ENCODE measurements at regions not wholly inside any gene's neighbourhood (a gene's known extent, or its start where the extent isn't known, plus 50 kb on each side); places are given as distances from the start of the nearest gene placed in this dataset.

DNA sequence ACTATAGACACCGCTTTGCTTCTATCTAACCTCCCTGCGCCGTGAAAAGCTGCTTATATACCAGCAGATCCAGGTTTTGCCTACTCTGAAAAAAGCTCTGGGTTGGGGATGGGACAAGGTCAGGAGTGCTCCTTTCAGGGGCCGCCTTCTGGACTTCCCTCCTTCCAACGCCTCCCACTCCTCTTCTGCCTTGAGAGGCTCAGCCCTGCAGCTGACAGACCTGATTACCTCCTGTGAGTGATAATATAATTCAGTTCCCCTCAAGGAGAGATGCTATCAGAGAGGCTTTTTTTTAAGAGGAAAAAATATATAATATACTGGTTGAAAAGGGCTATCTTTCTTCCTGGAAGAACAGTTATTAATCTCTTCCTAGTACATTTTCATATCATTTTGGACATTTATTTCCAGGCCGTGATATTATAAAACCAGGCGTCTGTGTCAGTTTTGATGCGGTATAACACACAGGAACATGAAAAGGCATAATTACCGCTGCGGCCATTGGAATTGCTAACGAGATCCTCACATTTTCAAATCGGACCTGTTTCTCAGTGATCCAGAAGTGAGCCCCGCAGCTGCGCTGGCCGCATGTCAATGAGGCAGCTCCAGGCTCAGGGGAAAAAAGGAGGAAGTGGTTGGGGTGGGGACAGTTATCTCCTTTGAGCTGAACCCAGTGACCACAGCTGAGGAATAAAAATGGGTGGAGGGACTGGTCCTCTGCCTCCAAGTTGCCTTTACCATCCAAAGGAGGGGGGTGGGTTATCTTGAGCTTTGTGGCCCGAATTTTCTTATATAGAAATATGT, 457.1 kb downstream of the TYW1 start:
- H3K4me1 ChIP-seq (ENCODE audit: control insufficient read depth, insufficient read depth, low read length) = no peaks in the 10 kb centered on the region
- no peaks in the 10 kb centered on the region for H3K9me3 ChIP-seq (ENCODE audit: control insufficient read depth, low read length)
- H3K4me3 ChIP-seq (ENCODE audit: low read length) = no peak overlapping the region
- H3K27me3 ChIP-seq (ENCODE audit: control insufficient read depth, insufficient read depth, low read length) = no peaks in the 10 kb centered on the region
- no peak overlapping the region for H3K9ac ChIP-seq (ENCODE audit: low read length)
- no peaks in the 10 kb centered on the region for H3K36me3 ChIP-seq (ENCODE audit: control insufficient read depth, insufficient read depth, low read length)

DNA sequence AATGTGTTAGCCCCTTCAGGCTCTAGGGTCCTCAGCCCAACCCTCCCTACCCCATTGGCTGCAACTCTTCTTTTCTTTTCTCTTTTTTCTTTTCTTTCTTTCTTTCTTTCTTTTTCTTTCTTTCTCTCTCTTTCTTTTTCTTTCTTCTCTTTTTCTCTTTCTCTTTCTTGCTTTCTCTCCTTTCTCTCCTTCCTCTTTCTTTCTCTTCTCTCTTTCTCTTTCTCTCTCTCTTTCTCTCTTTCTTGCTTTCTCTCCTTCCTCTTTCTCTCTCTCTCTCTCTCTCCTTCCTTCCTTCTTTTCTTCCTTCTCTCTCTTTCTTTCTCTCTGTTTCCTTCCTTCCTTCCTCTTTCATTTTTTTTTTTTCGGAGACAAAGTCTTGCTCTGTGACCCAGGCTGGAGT, 458.9 kb downstream of the TYW1 start:
- no peaks in the 10 kb centered on the region for H3K9me3 ChIP-seq (ENCODE audit: control insufficient read depth, low read length)
- no peak overlapping the region for H3K4me3 ChIP-seq (ENCODE audit: low read length)
- no peaks in the 10 kb centered on the region for H3K27me3 ChIP-seq (ENCODE audit: control insufficient read depth, insufficient read depth, low read length)
- no peaks in the 10 kb centered on the region for H3K4me1 ChIP-seq (ENCODE audit: control insufficient read depth, insufficient read depth, low read length)
- H3K9ac ChIP-seq (ENCODE audit: low read length) = no peak overlapping the region
- H3K36me3 ChIP-seq (ENCODE audit: control insufficient read depth, insufficient read depth, low read length) = no peaks in the 10 kb centered on the region

DNA sequence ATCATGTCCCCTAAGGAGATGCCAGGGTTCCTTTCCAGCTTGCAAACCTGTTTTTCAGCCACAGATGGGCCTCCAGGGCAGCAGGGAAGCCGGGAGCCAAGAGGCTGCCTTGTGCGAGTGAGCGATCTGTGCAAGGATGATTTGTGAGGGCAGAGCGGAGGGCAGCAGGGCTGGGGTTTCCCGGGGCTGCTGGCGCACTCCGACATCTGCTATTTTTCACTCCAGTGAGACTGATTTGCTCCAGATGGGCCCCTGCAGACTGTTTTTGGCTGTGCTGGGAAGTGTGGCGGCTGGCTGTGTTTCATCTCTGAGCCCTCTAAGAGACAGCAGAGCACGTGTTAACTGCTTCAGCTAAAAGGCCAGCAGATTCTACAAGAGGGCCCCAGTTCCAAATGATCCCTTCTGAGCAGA, 466.2 kb downstream of the TYW1 start:
- H3K27me3 ChIP-seq (ENCODE audit: control insufficient read depth, insufficient read depth, low read length) = no peaks in the 10 kb centered on the region
- H3K4me1 ChIP-seq (ENCODE audit: control insufficient read depth, insufficient read depth, low read length) = no peaks in the 10 kb centered on the region
- no peak overlapping the region for H3K9ac ChIP-seq (ENCODE audit: low read length)
- no peak overlapping the region for H3K4me3 ChIP-seq (ENCODE audit: low read length)
- no peaks in the 10 kb centered on the region for H3K9me3 ChIP-seq (ENCODE audit: control insufficient read depth, low read length)
- H3K36me3 ChIP-seq (ENCODE audit: control insufficient read depth, insufficient read depth, low read length) = no peaks in the 10 kb centered on the region

- Histone ChIP-seq H3K9me3 (ENCODE audit: control insufficient read depth, low read length) (no peaks in the 10 kb centered on the region), H3K27me3 (ENCODE audit: control insufficient read depth, insufficient read depth, low read length) (no peaks in the 10 kb centered on the region), H3K36me3 (ENCODE audit: control insufficient read depth, insufficient read depth, low read length) (no peaks in the 10 kb centered on the region), H3K4me3 (ENCODE audit: low read length) (no peak overlapping the region), H3K4me1 (ENCODE audit: control insufficient read depth, insufficient read depth, low read length) (no peaks in the 10 kb centered on the region), H3K9ac (ENCODE audit: low read length) (no peak overlapping the region)
Observed at GRCh38 chr7:67463316-67463715, 466.7 kb downstream of the TYW1 start.

GRCh38 chr7:67463983-67464382, 467.4 kb downstream of the TYW1 start:
- no peaks in the 10 kb centered on the region for H3K4me1 ChIP-seq (ENCODE audit: control insufficient read depth, insufficient read depth, low read length)
- H3K4me3 ChIP-seq (ENCODE audit: low read length) = no peak overlapping the region
- no peaks in the 10 kb centered on the region for H3K36me3 ChIP-seq (ENCODE audit: control insufficient read depth, insufficient read depth, low read length)
- H3K9me3 ChIP-seq (ENCODE audit: control insufficient read depth, low read length) = no peaks in the 10 kb centered on the region
- H3K9ac ChIP-seq (ENCODE audit: low read length) = no peak overlapping the region
- no peaks in the 10 kb centered on the region for H3K27me3 ChIP-seq (ENCODE audit: control insufficient read depth, insufficient read depth, low read length)

DNA sequence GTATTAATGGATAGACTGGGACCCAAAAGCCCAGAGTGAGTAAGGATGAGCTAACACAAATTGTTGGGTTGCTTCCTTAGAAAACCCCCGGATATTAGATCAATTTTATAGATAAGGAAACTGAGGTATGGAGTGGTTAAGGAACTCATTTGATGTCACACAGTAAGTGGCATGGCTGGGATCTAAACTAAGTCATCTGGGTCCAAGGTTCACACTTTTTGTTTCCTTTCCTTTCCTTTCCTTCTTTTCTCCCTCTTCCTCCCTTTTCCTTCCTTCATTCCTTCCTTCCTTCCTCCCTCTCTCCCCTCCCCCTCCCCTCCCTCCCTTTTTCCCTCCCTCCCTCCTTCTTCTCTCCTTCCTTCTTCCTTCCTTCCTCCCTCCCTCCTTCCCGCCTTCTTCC, 469.5 kb downstream of the TYW1 start:
- Histone ChIP-seq H3K4me1 (ENCODE audit: control insufficient read depth, insufficient read depth, low read length) (no peaks in the 10 kb centered on the region), H3K9ac (ENCODE audit: low read length) (no peak overlapping the region), H3K27me3 (ENCODE audit: control insufficient read depth, insufficient read depth, low read length) (no peaks in the 10 kb centered on the region), H3K9me3 (ENCODE audit: control insufficient read depth, low read length) (no peaks in the 10 kb centered on the region), H3K4me3 (ENCODE audit: low read length) (no peak overlapping the region), H3K36me3 (ENCODE audit: control insufficient read depth, insufficient read depth, low read length) (no peaks in the 10 kb centered on the region)

- Histone ChIP-seq H3K4me3 (ENCODE audit: low read length) (no peak overlapping the region), H3K9me3 (ENCODE audit: control insufficient read depth, low read length) (no peaks in the 10 kb centered on the region), H3K36me3 (ENCODE audit: control insufficient read depth, insufficient read depth, low read length) (no peaks in the 10 kb centered on the region), H3K9ac (ENCODE audit: low read length) (no peak overlapping the region), H3K4me1 (ENCODE audit: control insufficient read depth, insufficient read depth, low read length) (no peaks in the 10 kb centered on the region), H3K27me3 (ENCODE audit: control insufficient read depth, insufficient read depth, low read length) (no peaks in the 10 kb centered on the region)
Observed at GRCh38 chr7:67470256-67470751, 473.7 kb downstream of the TYW1 start.

GRCh38 chr7:67475293-67475692, 478.7 kb downstream of the TYW1 start:
- H3K9me3 ChIP-seq (ENCODE audit: control insufficient read depth, low read length) = no peaks in the 10 kb centered on the region

GRCh38 chr7:67478066-67478465, 481.4 kb downstream of the TYW1 start:
- Histone ChIP-seq H3K9ac (ENCODE audit: low read length) (no peak overlapping the region), H3K9me3 (ENCODE audit: control insufficient read depth, low read length) (no peaks in the 10 kb centered on the region), H3K36me3 (ENCODE audit: control insufficient read depth, insufficient read depth, low read length) (no peaks in the 10 kb centered on the region), H3K27me3 (ENCODE audit: control insufficient read depth, insufficient read depth, low read length) (no peaks in the 10 kb centered on the region), H3K4me1 (ENCODE audit: control insufficient read depth, insufficient read depth, low read length) (no peaks in the 10 kb centered on the region), H3K4me3 (ENCODE audit: low read length) (no peak overlapping the region)

More at GRCh38 chr7:67475293-67475692, 478.7 kb downstream of the TYW1 start:
- H3K27me3 ChIP-seq (ENCODE audit: control insufficient read depth, insufficient read depth, low read length) = no peaks in the 10 kb centered on the region
- H3K4me1 ChIP-seq (ENCODE audit: control insufficient read depth, insufficient read depth, low read length) = no peaks in the 10 kb centered on the region
- no peak overlapping the region for H3K4me3 ChIP-seq (ENCODE audit: low read length)
- H3K9ac ChIP-seq (ENCODE audit: low read length) = no peak overlapping the region
- no peaks in the 10 kb centered on the region for H3K36me3 ChIP-seq (ENCODE audit: control insufficient read depth, insufficient read depth, low read length)

GRCh38 chr7:67484244-67484751, 487.7 kb downstream of the TYW1 start:
- H3K9me3 ChIP-seq (ENCODE audit: control insufficient read depth, low read length) = no peaks in the 10 kb centered on the region
- no peak overlapping the region for H3K9ac ChIP-seq (ENCODE audit: low read length)
- no peaks in the 10 kb centered on the region for H3K4me1 ChIP-seq (ENCODE audit: control insufficient read depth, insufficient read depth, low read length)
- no peak overlapping the region for H3K4me3 ChIP-seq (ENCODE audit: low read length)
- no peaks in the 10 kb centered on the region for H3K27me3 ChIP-seq (ENCODE audit: control insufficient read depth, insufficient read depth, low read length)
- H3K36me3 ChIP-seq (ENCODE audit: control insufficient read depth, insufficient read depth, low read length) = no peaks in the 10 kb centered on the region

DNA sequence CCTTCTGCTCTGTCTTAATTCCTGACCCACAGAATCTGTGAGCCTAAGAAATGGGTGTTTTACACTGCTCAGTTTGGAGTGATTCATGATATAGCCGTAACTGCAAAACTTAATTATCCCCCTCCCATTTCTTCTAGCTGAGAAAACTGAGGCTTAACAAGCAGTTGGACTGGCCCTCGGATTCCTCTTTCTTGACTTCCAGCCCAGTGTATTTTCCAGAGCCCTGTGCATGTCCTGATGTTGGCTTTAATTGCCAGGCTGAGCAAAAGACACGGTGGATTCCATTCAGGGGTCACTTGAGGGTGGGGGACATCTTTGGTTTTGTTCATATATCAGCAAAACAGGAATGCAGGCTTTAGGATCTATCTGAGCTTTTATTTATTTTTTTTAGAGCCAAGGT, 489.8 kb downstream of the TYW1 start:
- Histone ChIP-seq H3K4me1 (ENCODE audit: control insufficient read depth, insufficient read depth, low read length) (no peaks in the 10 kb centered on the region), H3K9ac (ENCODE audit: low read length) (no peak overlapping the region), H3K27me3 (ENCODE audit: control insufficient read depth, insufficient read depth, low read length) (no peaks in the 10 kb centered on the region), H3K9me3 (ENCODE audit: control insufficient read depth, low read length) (no peaks in the 10 kb centered on the region), H3K4me3 (ENCODE audit: low read length) (no peak overlapping the region), H3K36me3 (ENCODE audit: control insufficient read depth, insufficient read depth, low read length) (no peaks in the 10 kb centered on the region)

GRCh38 chr7:67487316-67487715, 490.7 kb downstream of the TYW1 start:
- H3K9me3 ChIP-seq (ENCODE audit: control insufficient read depth, low read length) = no peaks in the 10 kb centered on the region

More at GRCh38 chr7:67487316-67487715, 490.7 kb downstream of the TYW1 start:
- no peaks in the 10 kb centered on the region for H3K4me1 ChIP-seq (ENCODE audit: control insufficient read depth, insufficient read depth, low read length)
- no peaks in the 10 kb centered on the region for H3K27me3 ChIP-seq (ENCODE audit: control insufficient read depth, insufficient read depth, low read length)
- no peaks in the 10 kb centered on the region for H3K36me3 ChIP-seq (ENCODE audit: control insufficient read depth, insufficient read depth, low read length)
- no peak overlapping the region for H3K4me3 ChIP-seq (ENCODE audit: low read length)
- H3K9ac ChIP-seq (ENCODE audit: low read length) = no peak overlapping the region
